Right renal pelvis (tissue), 4 donors: ENCODE measurements at regions not wholly inside any gene's neighbourhood (a gene's known extent, or its start where the extent isn't known, plus 50 kb on each side); places are given as distances from the start of the nearest gene placed in this dataset.

Source experiments
- DNase-seq, 4 donors: peaks; one replicate each; pipeline ENCODE4 v3.0.0-alpha.2; 2013; ENCODE audit warnings: low read depth in 4 of 4, low spot score in 3 of 4, missing footprints in 1 of 4

DNA sequence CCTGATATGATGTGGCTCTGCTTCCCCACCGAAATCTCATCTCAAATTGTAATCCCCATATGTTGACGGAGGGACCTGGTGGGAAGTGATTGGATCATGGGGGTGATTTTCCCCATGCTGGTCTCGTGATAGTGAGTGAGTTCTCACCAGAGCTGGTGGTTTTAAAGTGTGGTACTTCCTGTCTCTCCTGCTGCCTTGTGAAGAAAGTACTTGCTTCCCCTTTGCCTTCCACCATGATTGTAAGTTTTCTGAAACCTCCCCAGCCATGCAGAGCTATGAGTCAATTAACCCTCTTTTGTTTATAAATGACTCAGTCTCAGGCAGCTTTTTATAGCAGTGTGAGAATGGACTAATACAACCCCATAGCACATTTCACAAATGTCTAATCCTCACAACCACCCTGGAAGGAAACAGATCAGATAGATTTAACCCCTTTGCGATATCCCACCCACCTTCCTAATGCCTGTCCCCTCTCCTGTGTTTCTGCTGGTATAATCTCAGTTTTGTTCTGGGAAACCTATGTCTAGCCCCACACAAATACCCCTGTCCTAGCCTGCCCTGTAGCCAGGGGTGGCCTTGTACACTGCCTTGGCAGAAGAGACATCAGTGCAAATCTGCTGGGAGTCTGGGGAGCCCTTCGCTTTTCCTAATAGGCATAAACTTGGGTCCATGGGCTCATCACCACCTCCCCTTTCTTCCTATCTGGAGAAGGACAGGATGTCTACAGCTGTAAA, 157.0 kb upstream of the RAI14 start:
- no peak for DNase-seq

- DNase-seq: no peak
These were observed 155.8 kb upstream of the RAI14 start for GRCh38 chr5:34500236-34500847.

- no peak for DNase-seq
These were observed 155.1 kb upstream of the RAI14 start for GRCh38 chr5:34501016-34501415.

DNA sequence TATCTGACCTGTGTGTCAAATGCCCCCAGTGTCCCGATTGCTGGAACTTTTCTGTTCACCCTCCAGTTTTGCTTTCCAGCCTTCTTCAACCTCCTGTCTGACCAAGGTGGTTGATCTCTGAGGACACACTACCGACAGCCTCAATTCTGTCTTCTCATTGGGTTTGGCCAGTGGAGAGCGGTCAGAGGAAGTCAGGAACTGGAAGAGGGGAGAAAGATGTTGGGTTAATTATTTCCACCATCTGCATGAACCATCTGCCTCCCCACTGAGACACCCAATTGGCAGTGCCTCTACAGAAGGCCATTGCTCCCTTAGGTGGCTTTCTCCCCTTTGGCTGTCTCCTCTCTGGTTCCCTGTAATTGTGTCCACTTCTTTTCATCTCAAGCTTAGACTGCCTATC, 154.3 kb upstream of the RAI14 start:
- no peak for DNase-seq

- no peak for DNase-seq
These were observed 153.5 kb upstream of the RAI14 start for GRCh38 chr5:34502581-34502980.

- no peak for DNase-seq
These were observed 152.5 kb upstream of the RAI14 start for GRCh38 chr5:34503379-34504253.

GRCh38 chr5:34504967-34505366, 151.2 kb upstream of the RAI14 start:
- DNase-seq: no peak

- DNase-seq: no peak
These were observed 150.4 kb upstream of the RAI14 start for GRCh38 chr5:34505731-34506130.

GRCh38 chr5:34507933-34508332, 148.2 kb upstream of the RAI14 start:
- no peak for DNase-seq

DNA sequence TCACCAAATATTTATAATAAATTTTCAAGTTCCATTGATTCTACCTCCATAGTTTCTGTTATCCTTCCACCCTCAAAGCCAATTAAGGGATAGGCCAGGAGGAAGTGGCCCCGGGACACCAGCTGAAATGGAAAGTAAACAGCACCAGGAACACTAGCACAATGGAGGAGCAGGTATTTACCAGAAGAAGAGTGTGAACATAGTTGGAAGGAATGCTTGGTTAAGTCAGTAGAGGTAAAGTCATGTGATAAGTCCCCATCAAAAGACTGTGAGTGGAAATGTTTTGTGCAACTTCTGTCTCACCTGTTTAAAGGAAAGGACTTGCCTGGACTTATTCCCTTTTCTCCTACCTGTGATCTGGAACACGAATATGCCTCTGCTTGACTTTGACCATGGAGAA, 146.7 kb upstream of the RAI14 start:
- DNase-seq: no peak

GRCh38 chr5:34510002-34510401, 146.1 kb upstream of the RAI14 start:
- DNase-seq: no peak

- no peak for DNase-seq
These were observed 145.1 kb upstream of the RAI14 start for GRCh38 chr5:34511063-34511462.

DNA sequence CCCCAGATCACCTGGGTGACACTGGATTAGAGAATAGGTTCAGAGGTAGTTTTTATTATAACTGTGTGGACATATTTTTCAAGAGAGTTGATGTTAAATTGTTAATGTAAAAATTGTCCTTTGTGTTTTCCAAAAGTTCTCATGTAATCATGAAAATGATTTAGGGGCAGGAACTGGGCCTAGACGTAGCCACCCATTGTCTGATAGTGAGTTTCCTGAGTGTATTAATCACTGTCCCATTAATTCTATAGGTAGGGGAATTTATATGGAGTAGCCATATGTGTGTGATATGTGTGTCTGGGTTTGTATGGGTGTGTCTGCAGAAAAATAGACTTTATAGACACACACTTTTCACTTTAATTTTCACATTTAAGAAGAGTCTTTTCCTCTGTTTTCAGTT, 144.6 kb upstream of the RAI14 start:
- DNase-seq: no peak

DNA sequence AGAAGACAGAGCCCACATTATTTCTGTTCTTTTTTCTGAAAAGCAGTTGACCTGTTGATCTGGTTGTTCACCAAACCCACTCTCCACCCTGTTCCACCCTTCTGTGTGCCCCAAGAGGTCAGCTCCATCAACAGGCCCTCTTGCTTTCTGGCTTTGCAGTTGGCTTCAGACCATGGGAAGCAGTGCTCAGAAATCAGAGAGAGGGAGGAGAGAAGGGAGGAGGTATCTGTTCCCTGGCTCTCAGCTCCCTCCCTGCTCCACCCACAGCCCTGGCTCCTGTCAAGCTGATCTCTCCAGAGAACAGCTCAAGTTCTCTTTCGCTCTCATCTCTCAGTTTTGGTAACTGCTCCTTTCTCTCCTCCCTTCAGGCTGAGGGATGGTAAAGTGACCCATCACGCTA, 144.2 kb upstream of the RAI14 start:
- no peak for DNase-seq

DNA sequence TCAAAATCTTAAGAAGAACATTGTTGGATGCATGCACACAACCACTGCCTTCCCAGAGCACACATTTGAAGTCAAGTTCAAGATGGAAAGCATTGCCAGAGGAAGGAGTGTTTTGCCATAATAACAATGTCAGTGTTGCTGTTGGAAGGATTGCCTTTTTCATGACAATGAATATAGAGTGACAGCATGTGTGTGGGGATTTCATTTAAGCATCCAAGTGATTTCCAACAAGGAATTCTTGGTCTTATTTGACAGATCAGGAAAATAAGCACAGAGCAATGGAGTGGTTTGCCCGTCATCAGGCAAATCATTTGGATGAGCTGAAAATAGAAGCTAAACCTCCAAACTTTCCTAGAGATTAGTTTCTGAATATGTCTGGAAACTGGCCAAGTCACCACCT, 140.0 kb upstream of the RAI14 start:
- DNase-seq: no peak

GRCh38 chr5:34516686-34517085, 139.4 kb upstream of the RAI14 start:
- DNase-seq: no peak

GRCh38 chr5:34517249-34517648, 138.9 kb upstream of the RAI14 start:
- DNase-seq: no peak

GRCh38 chr5:34519489-34520220, 136.5 kb upstream of the RAI14 start:
- no peak for DNase-seq

GRCh38 chr5:34521628-34522290, 134.4 kb upstream of the RAI14 start:
- no peak for DNase-seq

DNA sequence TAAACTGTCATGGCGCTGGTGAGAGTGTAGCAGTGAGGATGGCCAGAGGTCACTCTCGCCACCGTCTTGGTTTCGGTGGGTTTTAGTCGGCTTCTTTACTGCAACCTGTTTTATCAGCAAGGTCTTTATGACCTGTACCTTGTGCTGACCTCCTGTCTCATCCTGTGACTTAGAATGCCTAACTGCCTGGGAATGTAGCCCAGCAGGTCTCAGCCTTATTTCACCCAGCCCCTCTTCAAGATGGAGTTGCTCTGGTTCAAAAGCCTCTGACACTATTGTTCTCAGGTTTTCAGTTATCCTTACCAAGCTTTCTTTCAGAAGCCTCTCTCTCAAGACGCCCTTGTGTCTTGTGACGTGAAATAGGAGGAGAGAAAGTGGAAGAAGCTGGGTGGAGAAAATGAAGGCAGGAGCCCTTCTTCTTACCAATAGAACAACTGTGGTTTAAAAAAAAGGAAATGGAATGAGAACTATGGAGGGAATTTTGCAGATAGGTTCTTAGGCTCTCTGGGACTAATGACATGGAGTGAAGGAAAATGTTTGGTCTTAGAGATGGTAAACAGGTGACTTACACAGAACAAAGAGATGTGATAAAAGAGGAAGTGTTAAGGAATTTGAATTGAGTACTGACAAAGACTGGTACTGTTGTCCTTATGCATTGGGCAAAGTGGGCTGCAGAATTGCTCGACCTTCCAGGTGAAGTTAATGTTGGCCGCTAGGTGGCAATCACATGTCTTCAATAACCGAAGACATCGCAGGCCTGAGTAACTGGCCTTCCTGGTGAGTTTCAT, 133.3 kb upstream of the RAI14 start:
- DNase-seq: peak; percentile 63 to 73 (median 67)
